ENCODE measurements at regions not wholly inside any gene's neighbourhood (a gene's known extent, or its start where the extent isn't known, plus 50 kb on each side); places are given as distances from the start of the nearest gene placed in this dataset.
"Not testable (repeated sequence)": the region's sequence is repeated elsewhere in the genome, so short reads cannot be mapped to it uniquely, and the experiment has no call there.

GRCh38 chr5:128813317-128814070, 151.8 kb upstream of the SLC27A6 start:
- no peak for DNase-seq

GRCh38 chr5:128815201-128815600, 150.1 kb upstream of the SLC27A6 start:
- DNase-seq = no peak

- no peak for DNase-seq
Observed at GRCh38 chr5:128825826-128826225, 139.5 kb upstream of the SLC27A6 start.

- no peak for DNase-seq
Observed at GRCh38 chr5:128826275-128826674, 139.0 kb upstream of the SLC27A6 start.

- DNase-seq = no peak
Observed at GRCh38 chr5:128836571-128836970, 128.7 kb upstream of the SLC27A6 start.

GRCh38 chr5:128838623-128839022, 126.7 kb upstream of the SLC27A6 start:
- no peak for DNase-seq

GRCh38 chr5:128842241-128842640, 123.0 kb upstream of the SLC27A6 start:
- DNase-seq = no peak

- peak in 1 of 3 experiments; percentile 45 for DNase-seq
Observed at GRCh38 chr5:128844354-128844923, 120.8 kb upstream of the SLC27A6 start.

- no peak for DNase-seq
Observed at GRCh38 chr5:128850049-128850448, 115.2 kb upstream of the SLC27A6 start.

- DNase-seq = no peak
Observed at GRCh38 chr5:128854931-128855330, 110.4 kb upstream of the SLC27A6 start.

GRCh38 chr5:128857076-128857677, 108.1 kb upstream of the SLC27A6 start:
- DNase-seq = no peak

GRCh38 chr5:128858995-128859394, 106.3 kb upstream of the SLC27A6 start:
- DNase-seq = no peak

GRCh38 chr5:128861155-128861554, 104.1 kb upstream of the SLC27A6 start:
- DNase-seq = not testable (repeated sequence)

GRCh38 chr5:128869970-128870369, 95.3 kb upstream of the SLC27A6 start:
- no peak for DNase-seq

GRCh38 chr5:128870373-128870772, 94.9 kb upstream of the SLC27A6 start:
- no peak for DNase-seq

- DNase-seq = no peak
Observed at GRCh38 chr5:128870923-128871322, 94.4 kb upstream of the SLC27A6 start.

- DNase-seq = no peak
Observed at GRCh38 chr5:128876569-128877382, 88.5 kb upstream of the SLC27A6 start.

GRCh38 chr5:128877476-128877875, 87.8 kb upstream of the SLC27A6 start:
- DNase-seq = no peak

- DNase-seq = no peak
Observed at GRCh38 chr5:128881502-128882018, 83.7 kb upstream of the SLC27A6 start.

- DNase-seq = no peak
Observed at GRCh38 chr5:128885649-128886255, 79.5 kb upstream of the SLC27A6 start.

GRCh38 chr5:128895122-128895521, 70.2 kb upstream of the SLC27A6 start:
- DNase-seq = no peak

- DNase-seq = no peak
Observed at GRCh38 chr5:128896675-128897074, 68.6 kb upstream of the SLC27A6 start.

GRCh38 chr5:128903550-128903949, 61.7 kb upstream of the SLC27A6 start:
- DNase-seq = no peak
